ENCODE measurements at regions not wholly inside any gene's neighbourhood (a gene's known extent, or its start where the extent isn't known, plus 50 kb on each side); places are given as distances from the start of the nearest gene placed in this dataset.

DNA sequence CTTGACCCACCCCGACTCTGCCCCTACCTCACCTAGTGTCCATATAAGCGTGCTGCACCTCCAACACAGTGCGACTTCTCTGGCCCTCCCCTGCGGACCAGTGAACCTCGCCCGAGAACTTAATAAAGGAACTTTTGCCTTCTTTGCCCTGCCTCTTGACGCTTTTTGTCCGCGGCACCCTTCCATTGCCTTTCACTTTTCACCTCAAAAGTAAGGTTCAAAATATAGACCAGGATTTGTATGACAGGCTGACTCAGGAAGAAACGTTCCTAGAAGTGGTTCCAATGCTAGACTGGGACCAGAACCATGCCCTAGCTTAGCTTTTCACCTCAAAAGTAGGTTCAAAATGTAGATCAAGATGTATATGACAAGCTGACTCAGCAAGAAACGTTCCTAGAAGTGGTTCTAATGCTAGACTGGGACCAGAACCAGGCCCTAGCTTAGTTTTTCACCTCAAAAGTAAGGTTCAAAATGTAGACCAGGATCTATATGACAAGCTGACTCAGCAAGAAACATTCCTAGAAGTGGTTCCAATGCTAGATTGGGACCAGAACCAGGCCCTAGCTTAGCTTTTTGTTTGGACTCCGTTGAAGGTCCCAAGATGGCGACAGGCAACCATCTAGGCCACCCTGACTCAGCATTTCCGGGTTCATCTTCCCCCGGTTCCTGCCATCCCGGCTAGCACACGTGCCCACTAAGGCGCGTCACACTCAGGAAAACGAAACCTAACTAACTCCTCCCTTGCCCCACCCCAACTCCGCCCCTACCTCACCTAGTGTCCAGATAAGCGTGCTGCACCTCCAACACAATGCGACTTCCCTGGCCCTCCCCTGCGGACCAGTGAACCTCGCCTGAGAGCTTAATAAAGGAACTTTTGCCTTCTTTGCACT lies 51.0 kb upstream of the TMEM97 start:
- DNase-seq (ENCODE audit: low spot score): no peak
- TF ChIP-seq, protein P1, sequence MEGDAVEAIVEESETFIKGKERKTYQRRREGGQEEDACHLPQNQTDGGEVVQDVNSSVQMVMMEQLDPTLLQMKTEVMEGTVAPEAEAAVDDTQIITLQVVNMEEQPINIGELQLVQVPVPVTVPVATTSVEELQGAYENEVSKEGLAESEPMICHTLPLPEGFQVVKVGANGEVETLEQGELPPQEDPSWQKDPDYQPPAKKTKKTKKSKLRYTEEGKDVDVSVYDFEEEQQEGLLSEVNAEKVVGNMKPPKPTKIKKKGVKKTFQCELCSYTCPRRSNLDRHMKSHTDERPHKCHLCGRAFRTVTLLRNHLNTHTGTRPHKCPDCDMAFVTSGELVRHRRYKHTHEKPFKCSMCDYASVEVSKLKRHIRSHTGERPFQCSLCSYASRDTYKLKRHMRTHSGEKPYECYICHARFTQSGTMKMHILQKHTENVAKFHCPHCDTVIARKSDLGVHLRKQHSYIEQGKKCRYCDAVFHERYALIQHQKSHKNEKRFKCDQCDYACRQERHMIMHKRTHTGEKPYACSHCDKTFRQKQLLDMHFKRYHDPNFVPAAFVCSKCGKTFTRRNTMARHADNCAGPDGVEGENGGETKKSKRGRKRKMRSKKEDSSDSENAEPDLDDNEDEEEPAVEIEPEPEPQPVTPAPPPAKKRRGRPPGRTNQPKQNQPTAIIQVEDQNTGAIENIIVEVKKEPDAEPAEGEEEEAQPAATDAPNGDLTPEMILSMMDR (IDR thresholded peaks at IDR 0.05; ENCODE audit: extremely low read depth, insufficient read depth, missing control alignments): no peak

DNA sequence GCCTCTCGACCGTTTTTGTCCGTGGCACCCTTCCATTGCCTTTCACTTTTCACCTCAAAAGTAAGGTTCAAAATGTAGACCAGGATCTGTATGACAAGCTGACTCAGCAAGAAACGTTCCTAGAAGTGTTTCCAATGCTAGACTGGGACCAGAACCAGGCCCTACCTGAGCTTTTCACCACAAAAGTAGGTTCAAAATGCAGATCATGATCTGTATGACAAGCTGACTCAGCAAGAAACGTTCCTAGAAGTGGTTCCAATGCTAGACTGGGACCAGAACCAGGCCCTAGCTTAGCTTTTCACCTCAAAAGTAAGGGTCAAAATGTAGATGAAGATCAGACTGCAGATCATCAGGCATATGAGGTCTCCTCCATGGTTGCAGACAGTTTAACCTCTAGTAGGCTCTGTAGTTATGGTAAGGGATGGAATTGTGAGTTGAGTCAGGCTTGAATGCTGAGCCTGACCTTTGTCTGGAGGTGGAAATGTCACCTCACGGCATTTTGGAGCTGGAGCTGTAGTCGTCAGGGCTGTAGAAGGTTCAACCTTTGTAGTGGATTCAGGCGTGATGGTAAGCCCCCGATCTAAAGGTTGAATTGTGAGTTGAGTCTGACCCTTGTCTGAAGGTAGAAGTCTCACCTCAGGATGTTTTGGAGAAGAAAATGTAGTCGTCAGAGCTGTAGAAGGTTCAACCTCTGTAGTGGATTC lies 50.2 kb upstream of the TMEM97 start:
- no peak for DNase-seq (ENCODE audit: low spot score)
- in situ Hi-C loops (cut with MboI; ENCODE audit: low pct_unique_long_range_greater_than_20kb, low sequenced_read_pairs, unreplicated experiment): loop anchor here (25.0 kb wide), 1 partner anchor 456 kb away; the partner anchor contains the start of gene NOS2
- TF ChIP-seq, protein P1 (IDR thresholded peaks at IDR 0.05; ENCODE audit: extremely low read depth, insufficient read depth, missing control alignments): no peak

More for the DNA sequence above, 51.0 kb upstream of the TMEM97 start:
- in situ Hi-C loops (cut with MboI; ENCODE audit: low pct_unique_long_range_greater_than_20kb, low sequenced_read_pairs, unreplicated experiment): loop anchor here (25.0 kb wide), 1 partner anchor 456 kb away; the partner anchor contains the start of gene NOS2
